ENCODE measurements at regions not wholly inside any gene's neighbourhood (a gene's known extent, or its start where the extent isn't known, plus 50 kb on each side); places are given as distances from the start of the nearest gene placed in this dataset.

DNA sequence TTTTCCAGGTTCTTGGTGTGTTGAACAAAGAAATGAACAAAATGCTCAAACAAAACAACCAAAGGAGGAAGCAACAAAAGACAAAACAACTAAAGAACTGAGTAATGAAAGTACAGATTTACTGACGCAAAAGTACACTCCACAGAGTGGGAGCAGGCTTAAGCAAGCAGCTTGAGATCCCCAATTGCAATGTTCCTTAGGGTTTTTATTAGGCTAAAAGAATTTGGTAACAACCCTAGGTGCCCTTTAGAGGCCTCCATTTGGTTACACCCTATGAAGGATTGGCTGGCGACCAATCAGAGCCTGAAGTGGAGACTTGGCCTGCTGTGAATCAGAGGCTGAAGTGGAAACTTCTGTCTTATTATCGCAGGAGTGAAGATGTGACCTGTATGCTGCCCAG, 243.4 kb upstream of the ATP10A start:
- TF ChIP-seq, protein P1, sequence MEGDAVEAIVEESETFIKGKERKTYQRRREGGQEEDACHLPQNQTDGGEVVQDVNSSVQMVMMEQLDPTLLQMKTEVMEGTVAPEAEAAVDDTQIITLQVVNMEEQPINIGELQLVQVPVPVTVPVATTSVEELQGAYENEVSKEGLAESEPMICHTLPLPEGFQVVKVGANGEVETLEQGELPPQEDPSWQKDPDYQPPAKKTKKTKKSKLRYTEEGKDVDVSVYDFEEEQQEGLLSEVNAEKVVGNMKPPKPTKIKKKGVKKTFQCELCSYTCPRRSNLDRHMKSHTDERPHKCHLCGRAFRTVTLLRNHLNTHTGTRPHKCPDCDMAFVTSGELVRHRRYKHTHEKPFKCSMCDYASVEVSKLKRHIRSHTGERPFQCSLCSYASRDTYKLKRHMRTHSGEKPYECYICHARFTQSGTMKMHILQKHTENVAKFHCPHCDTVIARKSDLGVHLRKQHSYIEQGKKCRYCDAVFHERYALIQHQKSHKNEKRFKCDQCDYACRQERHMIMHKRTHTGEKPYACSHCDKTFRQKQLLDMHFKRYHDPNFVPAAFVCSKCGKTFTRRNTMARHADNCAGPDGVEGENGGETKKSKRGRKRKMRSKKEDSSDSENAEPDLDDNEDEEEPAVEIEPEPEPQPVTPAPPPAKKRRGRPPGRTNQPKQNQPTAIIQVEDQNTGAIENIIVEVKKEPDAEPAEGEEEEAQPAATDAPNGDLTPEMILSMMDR (IDR thresholded peaks at IDR 0.05; ENCODE audit: unreplicated experiment): no peak
- DNase-seq: no peak
- intact Hi-C loops (cut with micrococcal nuclease; ENCODE audit: unreplicated experiment): no loop called here
- Mint-ChIP-seq H3K27ac (ENCODE audit: unreplicated experiment) (no peak overlapping the region), H3K27me3 (ENCODE audit: unreplicated experiment) (no peaks in the 10 kb centered on the region), H3K36me3 (ENCODE audit: insufficient read depth, unreplicated experiment) (no peaks in the 10 kb centered on the region), H3K4me1 (ENCODE audit: low read depth, unreplicated experiment) (no peaks in the 10 kb centered on the region), H3K4me3 (ENCODE audit: low read depth, unreplicated experiment) (no peak overlapping the region), H3K9me3 (ENCODE audit: low read depth, unreplicated experiment) (no peaks in the 10 kb centered on the region)
- BruUV-seq (replicated peaks): no TSS peak
- CTCF ChIA-PET: no interaction called here

DNA sequence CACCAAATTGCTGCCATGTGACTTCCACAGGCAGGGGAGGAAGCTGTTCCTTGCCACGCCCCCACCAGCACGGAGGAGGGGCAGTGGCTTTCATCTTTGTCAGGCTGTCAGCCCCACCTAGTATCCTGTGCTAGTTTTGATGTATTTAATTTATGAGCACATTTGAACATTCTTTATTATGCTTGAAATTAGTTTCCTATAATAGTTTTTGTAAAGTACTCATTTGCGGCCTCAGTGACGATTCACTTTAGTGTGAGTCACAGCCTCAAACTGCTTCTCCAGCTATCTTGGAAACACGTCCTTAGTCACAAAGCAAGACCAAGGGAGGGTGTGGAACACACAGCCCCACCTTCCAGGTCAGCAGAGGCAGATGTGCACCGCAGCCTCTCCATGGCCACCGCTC, 239.9 kb upstream of the ATP10A start:
- H3K4me1 Mint-ChIP-seq (ENCODE audit: low read depth, unreplicated experiment): no peaks in the 10 kb centered on the region
- no peaks in the 10 kb centered on the region for H3K9me3 Mint-ChIP-seq (ENCODE audit: low read depth, unreplicated experiment)
- TF ChIP-seq, protein P1 (IDR thresholded peaks at IDR 0.05; ENCODE audit: unreplicated experiment): no peak
- no TSS peak for BruUV-seq (replicated peaks)
- no peak overlapping the region for H3K27ac Mint-ChIP-seq (ENCODE audit: unreplicated experiment)
- intact Hi-C loops (cut with micrococcal nuclease; ENCODE audit: unreplicated experiment): no loop called here
- CTCF ChIA-PET: no interaction called here
- H3K36me3 Mint-ChIP-seq (ENCODE audit: insufficient read depth, unreplicated experiment): no peaks in the 10 kb centered on the region
- no peak overlapping the region for H3K4me3 Mint-ChIP-seq (ENCODE audit: low read depth, unreplicated experiment)
- no peaks in the 10 kb centered on the region for H3K27me3 Mint-ChIP-seq (ENCODE audit: unreplicated experiment)
- DNase-seq: no peak

DNA sequence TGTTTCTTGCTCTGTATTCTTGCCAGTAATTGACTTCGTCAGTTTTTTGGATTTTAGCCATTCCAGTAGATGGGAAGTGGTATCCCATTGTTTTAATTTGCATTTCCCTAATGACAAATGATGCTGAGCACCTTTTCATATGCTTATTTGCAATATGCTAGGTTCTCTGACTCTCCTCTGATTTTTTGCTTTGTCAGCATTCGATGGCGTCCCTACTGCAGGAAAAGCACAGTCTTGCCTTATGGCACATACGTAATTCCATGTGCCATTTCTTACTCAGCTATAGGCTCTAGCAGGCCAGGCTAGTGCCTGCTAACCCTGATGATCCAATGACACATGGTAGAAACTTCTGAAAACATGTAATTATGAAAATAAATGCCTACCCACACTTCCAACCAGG, 239.2 kb upstream of the ATP10A start:
- BruUV-seq (replicated peaks): no TSS peak
- no peak overlapping the region for H3K4me3 Mint-ChIP-seq (ENCODE audit: low read depth, unreplicated experiment)
- H3K9me3 Mint-ChIP-seq (ENCODE audit: low read depth, unreplicated experiment): no peaks in the 10 kb centered on the region
- TF ChIP-seq, protein P1 (IDR thresholded peaks at IDR 0.05; ENCODE audit: unreplicated experiment): no peak
- CTCF ChIA-PET: no interaction called here
- DNase-seq: no peak
- no peaks in the 10 kb centered on the region for H3K4me1 Mint-ChIP-seq (ENCODE audit: low read depth, unreplicated experiment)
- no peaks in the 10 kb centered on the region for H3K27me3 Mint-ChIP-seq (ENCODE audit: unreplicated experiment)
- intact Hi-C loops (cut with micrococcal nuclease; ENCODE audit: unreplicated experiment): no loop called here
- H3K36me3 Mint-ChIP-seq (ENCODE audit: insufficient read depth, unreplicated experiment): no peaks in the 10 kb centered on the region
- no peak overlapping the region for H3K27ac Mint-ChIP-seq (ENCODE audit: unreplicated experiment)

DNA sequence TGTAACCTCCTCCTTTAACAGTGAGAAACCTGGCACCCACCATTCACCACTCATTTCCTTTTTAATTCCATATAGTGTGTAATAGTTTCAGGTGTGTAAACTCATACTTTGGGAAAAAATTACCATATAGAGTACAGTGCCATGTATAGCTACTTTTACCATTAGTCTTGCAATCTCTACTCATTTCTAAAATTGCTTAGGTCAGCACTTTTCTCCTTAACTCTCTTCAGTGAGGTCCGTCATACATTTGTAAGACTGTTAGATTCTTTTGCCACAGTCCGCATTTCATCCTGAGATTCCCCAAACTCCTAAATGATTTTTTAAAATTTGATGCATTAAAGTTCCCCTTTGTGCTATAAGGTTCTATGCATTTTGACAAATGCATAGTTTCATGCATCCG, 238.3 kb upstream of the ATP10A start:
- no peaks in the 10 kb centered on the region for H3K9me3 Mint-ChIP-seq (ENCODE audit: low read depth, unreplicated experiment)

More for the DNA sequence above, 238.3 kb upstream of the ATP10A start:
- no peak for DNase-seq
- CTCF ChIA-PET: no interaction called here
- TF ChIP-seq, protein P1 (IDR thresholded peaks at IDR 0.05; ENCODE audit: unreplicated experiment): no peak
- Mint-ChIP-seq H3K36me3 (ENCODE audit: insufficient read depth, unreplicated experiment) (no peaks in the 10 kb centered on the region), H3K4me3 (ENCODE audit: low read depth, unreplicated experiment) (no peak overlapping the region), H3K27me3 (ENCODE audit: unreplicated experiment) (no peaks in the 10 kb centered on the region), H3K4me1 (ENCODE audit: low read depth, unreplicated experiment) (no peaks in the 10 kb centered on the region), H3K27ac (ENCODE audit: unreplicated experiment) (no peak overlapping the region)
- no TSS peak for BruUV-seq (replicated peaks)
- intact Hi-C loops (cut with micrococcal nuclease; ENCODE audit: unreplicated experiment): no loop called here

All from Calu3 (cell line).